ENCODE measurements at regions not wholly inside any gene's neighbourhood (a gene's known extent, or its start where the extent isn't known, plus 50 kb on each side); places are given as distances from the start of the nearest gene placed in this dataset.
"Not testable (repeated sequence)": the region's sequence is repeated elsewhere in the genome, so short reads cannot be mapped to it uniquely, and the experiment has no call there.

GRCh38 chr3:22743386-22743785 lies 459.7 kb upstream of the UBE2E2 start:
- TF ChIP-seq, protein P1, sequence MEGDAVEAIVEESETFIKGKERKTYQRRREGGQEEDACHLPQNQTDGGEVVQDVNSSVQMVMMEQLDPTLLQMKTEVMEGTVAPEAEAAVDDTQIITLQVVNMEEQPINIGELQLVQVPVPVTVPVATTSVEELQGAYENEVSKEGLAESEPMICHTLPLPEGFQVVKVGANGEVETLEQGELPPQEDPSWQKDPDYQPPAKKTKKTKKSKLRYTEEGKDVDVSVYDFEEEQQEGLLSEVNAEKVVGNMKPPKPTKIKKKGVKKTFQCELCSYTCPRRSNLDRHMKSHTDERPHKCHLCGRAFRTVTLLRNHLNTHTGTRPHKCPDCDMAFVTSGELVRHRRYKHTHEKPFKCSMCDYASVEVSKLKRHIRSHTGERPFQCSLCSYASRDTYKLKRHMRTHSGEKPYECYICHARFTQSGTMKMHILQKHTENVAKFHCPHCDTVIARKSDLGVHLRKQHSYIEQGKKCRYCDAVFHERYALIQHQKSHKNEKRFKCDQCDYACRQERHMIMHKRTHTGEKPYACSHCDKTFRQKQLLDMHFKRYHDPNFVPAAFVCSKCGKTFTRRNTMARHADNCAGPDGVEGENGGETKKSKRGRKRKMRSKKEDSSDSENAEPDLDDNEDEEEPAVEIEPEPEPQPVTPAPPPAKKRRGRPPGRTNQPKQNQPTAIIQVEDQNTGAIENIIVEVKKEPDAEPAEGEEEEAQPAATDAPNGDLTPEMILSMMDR (IDR thresholded peaks at IDR 0.05), result not testable (repeated sequence)
- TF ChIP-seq EP300 (IDR thresholded peaks at IDR 0.05); TP53 (CRISPR knock-in tag; IDR thresholded peaks at IDR 0.05); POLR2A (IDR thresholded peaks at IDR 0.05; ENCODE audit: low read length); MAZ (IDR thresholded peaks at IDR 0.05; ENCODE audit: borderline replicate concordance, low read depth, low read length); SREBF2 (IDR thresholded peaks at IDR 0.05); CBX8 (IDR thresholded peaks at IDR 0.05); RAD21 (conservative IDR thresholded peaks at IDR 0.05 in 1 of 2, IDR thresholded peaks at IDR 0.05 in 1 of 2); SMC3 (IDR thresholded peaks at IDR 0.05): not testable (repeated sequence)
- TF ChIP-seq, protein P2, sequence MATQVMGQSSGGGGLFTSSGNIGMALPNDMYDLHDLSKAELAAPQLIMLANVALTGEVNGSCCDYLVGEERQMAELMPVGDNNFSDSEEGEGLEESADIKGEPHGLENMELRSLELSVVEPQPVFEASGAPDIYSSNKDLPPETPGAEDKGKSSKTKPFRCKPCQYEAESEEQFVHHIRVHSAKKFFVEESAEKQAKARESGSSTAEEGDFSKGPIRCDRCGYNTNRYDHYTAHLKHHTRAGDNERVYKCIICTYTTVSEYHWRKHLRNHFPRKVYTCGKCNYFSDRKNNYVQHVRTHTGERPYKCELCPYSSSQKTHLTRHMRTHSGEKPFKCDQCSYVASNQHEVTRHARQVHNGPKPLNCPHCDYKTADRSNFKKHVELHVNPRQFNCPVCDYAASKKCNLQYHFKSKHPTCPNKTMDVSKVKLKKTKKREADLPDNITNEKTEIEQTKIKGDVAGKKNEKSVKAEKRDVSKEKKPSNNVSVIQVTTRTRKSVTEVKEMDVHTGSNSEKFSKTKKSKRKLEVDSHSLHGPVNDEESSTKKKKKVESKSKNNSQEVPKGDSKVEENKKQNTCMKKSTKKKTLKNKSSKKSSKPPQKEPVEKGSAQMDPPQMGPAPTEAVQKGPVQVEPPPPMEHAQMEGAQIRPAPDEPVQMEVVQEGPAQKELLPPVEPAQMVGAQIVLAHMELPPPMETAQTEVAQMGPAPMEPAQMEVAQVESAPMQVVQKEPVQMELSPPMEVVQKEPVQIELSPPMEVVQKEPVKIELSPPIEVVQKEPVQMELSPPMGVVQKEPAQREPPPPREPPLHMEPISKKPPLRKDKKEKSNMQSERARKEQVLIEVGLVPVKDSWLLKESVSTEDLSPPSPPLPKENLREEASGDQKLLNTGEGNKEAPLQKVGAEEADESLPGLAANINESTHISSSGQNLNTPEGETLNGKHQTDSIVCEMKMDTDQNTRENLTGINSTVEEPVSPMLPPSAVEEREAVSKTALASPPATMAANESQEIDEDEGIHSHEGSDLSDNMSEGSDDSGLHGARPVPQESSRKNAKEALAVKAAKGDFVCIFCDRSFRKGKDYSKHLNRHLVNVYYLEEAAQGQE (IDR thresholded peaks at IDR 0.05), result not testable (repeated sequence)
